Thymus (tissue), 11 donors: ENCODE measurements at regions not wholly inside any gene's neighbourhood (a gene's known extent, or its start where the extent isn't known, plus 50 kb on each side); places are given as distances from the start of the nearest gene placed in this dataset.
"Not testable (repeated sequence)": the region's sequence is repeated elsewhere in the genome, so short reads cannot be mapped to it uniquely, and the experiment has no call there.

Experiments
- DNase-seq, 9 donors: peaks; one replicate each; pipeline ENCODE4 v3.0.0-alpha.2; 2013; ENCODE audit warnings: low spot score in 9 of 9, low read depth in 6 of 9, missing footprints in 1 of 9
- H3K27ac ChIP-seq, 2 donors: one replicate each; pipeline ENCODE4 v1.5.1; 2013; ENCODE audit warnings: control low read depth in 1 of 2, low read depth in 1 of 2, low read length in 1 of 2, mild to moderate bottlenecking in 1 of 2, moderate library complexity in 1 of 2
- H3K27me3 ChIP-seq, 2 donors: one replicate each; pipeline ENCODE4 v1.5.1; 2013; ENCODE audit warnings: low read length in 1 of 2; ENCODE audit not compliant: control insufficient read depth in 2 of 2, insufficient read depth in 1 of 2
- H3K36me3 ChIP-seq, 2 donors: one replicate each; pipeline ENCODE4 v1.5.1; 2013; ENCODE audit warnings: low read length in 1 of 2, mild to moderate bottlenecking in 1 of 2, moderate library complexity in 1 of 2; ENCODE audit not compliant: control insufficient read depth in 2 of 2, insufficient read depth in 2 of 2
- H3K4me1 ChIP-seq, 2 donors: one replicate each; pipeline ENCODE4 v1.5.1; 2013; ENCODE audit warnings: low read length in 2 of 2; ENCODE audit not compliant: control insufficient read depth in 2 of 2, insufficient read depth in 2 of 2
- H3K4me3 ChIP-seq, 2 donors: one replicate each; pipeline ENCODE4 v1.5.1; 2013; ENCODE audit warnings: low read length in 2 of 2, control low read depth in 1 of 2, mild to moderate bottlenecking in 1 of 2
- H3K9me3 ChIP-seq, 2 donors: one replicate each; pipeline ENCODE4 v1.5.1; 2013; ENCODE audit warnings: low read length in 1 of 2, mild to moderate bottlenecking in 1 of 2; ENCODE audit not compliant: control insufficient read depth in 2 of 2, insufficient read depth in 1 of 2
- WGBS: extraction: QIAGEN DNeasy Blood & Tissue Kit; methylation state at CpG from one replicate; pipeline ENCODE4 v1.1.7; 2013; 5-methylcytosine and 5-hydroxymethylcytosine counted together
- donor health status: healthy.

DNA sequence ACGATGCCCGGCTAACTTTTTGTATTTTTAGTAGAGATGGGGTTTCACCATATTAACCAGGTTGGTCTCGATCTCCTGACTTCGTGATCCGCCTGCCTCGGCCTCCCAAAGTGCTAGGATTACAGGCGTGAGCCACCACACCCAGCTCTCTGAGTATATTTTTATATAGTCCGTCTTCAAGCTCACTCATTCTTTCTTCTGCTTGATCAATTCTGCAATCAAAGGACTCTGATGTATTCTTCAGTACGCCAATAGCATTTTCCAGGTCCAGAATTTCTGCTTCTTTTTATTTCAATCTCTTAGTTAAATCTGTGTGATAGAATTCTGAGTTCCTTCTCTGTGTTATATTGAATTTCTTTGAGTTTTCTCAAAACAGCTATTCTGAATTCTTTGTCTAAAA, 281.9 kb upstream of the PMFBP1 start:
- over 99% methylated on average over 9 of the region's 9 CpGs for WGBS
- H3K36me3 ChIP-seq, H3K4me3 ChIP-seq, H3K4me1 ChIP-seq, H3K27ac ChIP-seq, H3K9me3 ChIP-seq, H3K27me3 ChIP-seq, DNase-seq: not testable (repeated sequence)

GRCh38 chr16:72444696-72445095, 272.7 kb upstream of the PMFBP1 start:
- Histone ChIP-seq H3K27me3 (no peaks in the 10 kb centered on the region), H3K27ac (no peak overlapping the region), H3K4me3 (no peak overlapping the region), H3K4me1 (no peaks in the 10 kb centered on the region), H3K36me3 (no peaks in the 10 kb centered on the region), H3K9me3 (no peaks in the 10 kb centered on the region)
- WGBS: 99% methylated on average over 1 of the region's 1 CpG
- no peak for DNase-seq

GRCh38 chr16:72443809-72444208, 271.9 kb upstream of the PMFBP1 start:
- no peaks in the 10 kb centered on the region for H3K36me3 ChIP-seq
- WGBS: 97% methylated on average over 1 of the region's 1 CpG

DNA sequence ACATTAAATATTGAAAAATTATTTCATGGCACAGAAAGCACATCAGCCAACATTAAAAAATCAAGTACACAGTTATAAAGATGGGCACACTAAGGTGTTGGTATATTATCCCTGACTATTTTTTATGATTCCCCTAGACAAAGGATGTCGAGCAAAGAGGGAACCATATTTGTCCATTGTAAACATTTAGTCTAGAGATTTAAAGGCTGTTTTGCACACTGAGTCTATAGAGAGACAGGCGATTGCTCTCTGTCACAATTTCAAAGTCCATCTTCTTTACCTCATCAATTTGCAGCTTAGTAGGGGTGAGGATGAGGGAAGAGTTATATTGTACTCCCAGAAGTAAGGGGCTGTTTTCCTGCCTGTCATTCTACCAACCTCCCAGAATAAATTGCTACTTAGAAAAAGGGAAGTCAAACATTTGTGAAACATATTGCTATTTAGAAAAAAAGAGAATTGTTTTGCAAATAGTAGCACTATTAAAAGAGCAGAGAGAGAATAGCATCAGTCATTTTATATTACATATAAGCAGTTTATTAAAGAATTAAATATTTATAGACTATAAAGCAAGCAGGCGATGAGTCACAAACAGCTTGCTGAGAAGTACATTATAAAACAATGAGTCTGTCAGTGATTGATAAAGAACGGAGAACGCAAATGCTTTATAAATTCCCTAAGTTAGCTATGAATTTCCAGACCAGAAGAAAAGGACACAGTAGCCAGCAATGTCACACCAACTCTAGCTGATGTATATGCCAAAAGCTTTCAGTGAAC, 270.6 kb upstream of the PMFBP1 start:
- Histone ChIP-seq H3K36me3 (no peaks in the 10 kb centered on the region), H3K27ac (no peak overlapping the region), H3K9me3 (no peaks in the 10 kb centered on the region), H3K4me1 (no peaks in the 10 kb centered on the region), H3K4me3 (no peak overlapping the region), H3K27me3 (no peaks in the 10 kb centered on the region)
- 91% methylated on average over 5 of the region's 5 CpGs for WGBS
- DNase-seq: no peak

More at GRCh38 chr16:72443809-72444208, 271.9 kb upstream of the PMFBP1 start:
- Histone ChIP-seq H3K4me3 (no peak overlapping the region), H3K4me1 (no peaks in the 10 kb centered on the region), H3K9me3 (no peaks in the 10 kb centered on the region), H3K27ac (no peak overlapping the region), H3K27me3 (no peaks in the 10 kb centered on the region)
- DNase-seq: no peak

GRCh38 chr16:72437891-72438290, 265.9 kb upstream of the PMFBP1 start:
- Histone ChIP-seq H3K27ac (no peak overlapping the region), H3K27me3 (no peaks in the 10 kb centered on the region), H3K9me3 (no peaks in the 10 kb centered on the region), H3K36me3 (no peaks in the 10 kb centered on the region), H3K4me1 (no peaks in the 10 kb centered on the region), H3K4me3 (no peak overlapping the region)
- no peak for DNase-seq

GRCh38 chr16:72434159-72434558, 262.2 kb upstream of the PMFBP1 start:
- H3K36me3 ChIP-seq: no peaks in the 10 kb centered on the region
- no peak overlapping the region for H3K4me3 ChIP-seq
- H3K9me3 ChIP-seq: no peaks in the 10 kb centered on the region
- H3K4me1 ChIP-seq: no peaks in the 10 kb centered on the region
- WGBS: 98% methylated on average over 2 of the region's 2 CpGs
- H3K27me3 ChIP-seq: no peaks in the 10 kb centered on the region
- no peak overlapping the region for H3K27ac ChIP-seq
- DNase-seq: peak in 2 of 9 donors; percentile 7 to 16

- 96% methylated on average over 2 of the region's 2 CpGs for WGBS
- no peak overlapping the region for H3K4me3 ChIP-seq
- no peak for DNase-seq
- no peaks in the 10 kb centered on the region for H3K27me3 ChIP-seq
- H3K36me3 ChIP-seq: peaks cover 0 to 8% of the 10 kb centered on the region in 2 donors
- no peak overlapping the region for H3K27ac ChIP-seq
- H3K4me1 ChIP-seq: no peaks in the 10 kb centered on the region
- no peaks in the 10 kb centered on the region for H3K9me3 ChIP-seq
These were observed 258.2 kb upstream of the PMFBP1 start for GRCh38 chr16:72430121-72430520.

- Histone ChIP-seq H3K9me3 (no peaks in the 10 kb centered on the region), H3K4me3 (no peak overlapping the region), H3K27ac (no peak overlapping the region), H3K4me1 (no peaks in the 10 kb centered on the region), H3K36me3 (peaks cover 0 to 8% of the 10 kb centered on the region in 2 donors), H3K27me3 (no peaks in the 10 kb centered on the region)
- WGBS: 97% methylated on average over 5 of the region's 5 CpGs
- DNase-seq: no peak
These were observed 257.7 kb upstream of the PMFBP1 start for GRCh38 chr16:72429671-72430081.

- no peak overlapping the region for H3K27ac ChIP-seq
- H3K4me1 ChIP-seq: no peaks in the 10 kb centered on the region
- no peak for DNase-seq
- no peaks in the 10 kb centered on the region for H3K27me3 ChIP-seq
- H3K36me3 ChIP-seq: peaks cover 0 to 8% of the 10 kb centered on the region in 2 donors
- WGBS: 98% methylated on average over 9 of the region's 9 CpGs
- H3K9me3 ChIP-seq: no peaks in the 10 kb centered on the region
- no peak overlapping the region for H3K4me3 ChIP-seq
These were observed 256.9 kb upstream of the PMFBP1 start for GRCh38 chr16:72428681-72429376.
